Fibroblast of lung (primary cell): ENCODE measurements at regions not wholly inside any gene's neighbourhood (a gene's known extent, or its start where the extent isn't known, plus 50 kb on each side); places are given as distances from the start of the nearest gene placed in this dataset.

Experiments used
- CTCF ChIP-seq, 2 donors: IDR thresholded peaks in 1 of 2; conservative IDR thresholded peaks in 1 of 2; 1 replicate in 1 of 2; 2 replicates in 1 of 2; pipeline ENCODE4 v1.5.1; 2011 to 2012; ENCODE audit warnings: low read length in 2 of 2, control low read depth in 1 of 2, inconsistent platforms in 1 of 2, low read depth in 1 of 2, mild to moderate bottlenecking in 1 of 2
- EZH2 ChIP-seq: IDR thresholded peaks from 2 replicates; pipeline ENCODE4 v1.5.1; 2012; ENCODE audit warnings: low read length, control low read depth, mild to moderate bottlenecking; ENCODE audit errors: missing control alignments

- no peak for TF ChIP-seq CTCF (conservative IDR thresholded peaks at IDR 0.05 in 1 of 2, IDR thresholded peaks at IDR 0.05 in 1 of 2; ENCODE audit: low read depth in 1 of 2, low read length in 2 of 2)
- no peak for TF ChIP-seq EZH2
These were observed 252.4 kb upstream of the CCDC54 start for GRCh38 chr3:107124885-107125284.
